B cell (primary cell): ENCODE measurements at regions not wholly inside any gene's neighbourhood (a gene's known extent, or its start where the extent isn't known, plus 50 kb on each side); places are given as distances from the start of the nearest gene placed in this dataset.

Experiments used
- ATAC-seq: fragments of 200-7000 bp; cut with Tn5 transposase; one replicate; pipeline ENCODE4 v1.10.0; 2021; ENCODE audit warnings: low read depth, mild to moderate bottlenecking, moderate number of reproducible peaks, moderate library complexity
- CTCF ChIA-PET: fragments of 350-600 bp; sonication (Branson Sonifier 250); formaldehyde crosslinking; loops from one replicate; lab custom pipeline; 2021; ENCODE audit warnings: antibody characterized with exemption, inconsistent platforms; lab: Charles Lee
- POLR2A ChIA-PET: fragments of 350-600 bp; sonication (Branson Sonifier 250); formaldehyde crosslinking; loops from one replicate; lab custom pipeline; 2021; ENCODE audit warnings: antibody characterized with exemption; lab: Charles Lee
- DNase-seq: peaks from one replicate; pipeline ENCODE4 v3.0.0; 2013
- H2AFZ ChIP-seq: 2 replicates; pipeline ENCODE4 v1.6.1; 2012; ENCODE audit warnings: mild to moderate bottlenecking, low read depth, low read length; ENCODE audit not compliant: insufficient read depth, poor library complexity, severe bottlenecking
- H3K27ac ChIP-seq, 2 donors: 1 replicate in 1 of 2; 2 replicates in 1 of 2; pipeline ENCODE4 v1.5.1; 2012 to 2013; ENCODE audit warnings: low read length in 2 of 2, mild to moderate bottlenecking in 2 of 2, moderate library complexity in 1 of 2
- H3K27me3 ChIP-seq, 4 experiments: fragments of 200-600 bp in 1 of 4; sonication (generic) in 1 of 4; replicated peaks in 1 of 4; 1 replicate in 2 of 4; 2 replicates in 2 of 4; pipeline versions ENCODE4 v1.6.1 to v1.7.0; 2013 to 2016; ENCODE audit warnings: low read length in 3 of 4, mild to moderate bottlenecking in 2 of 4, mixed read lengths in 1 of 4, moderate library complexity in 1 of 4; ENCODE audit not compliant: insufficient read depth in 4 of 4, control insufficient read depth in 3 of 4; ENCODE audit errors: control extremely low read depth in 1 of 4
- H3K36me3 ChIP-seq, 2 experiments: replicated peaks in 1 of 2; 1 replicate in 1 of 2; 2 replicates in 1 of 2; pipeline versions ENCODE4 v1.6.1 to v1.7.1; 2013; ENCODE audit warnings: low read length in 1 of 2; ENCODE audit not compliant: insufficient read depth in 2 of 2, control insufficient read depth in 1 of 2; ENCODE audit errors: control extremely low read depth in 1 of 2, extremely low read depth in 1 of 2
- H3K4me1 ChIP-seq, 2 donors: fragments of 200-600 bp in 1 of 2; sonication (generic) in 1 of 2; 1 replicate in 1 of 2; 2 replicates in 1 of 2; pipeline versions ENCODE4 v1.5.1 to v1.6.1; 2013 to 2017; ENCODE audit warnings: low read length in 2 of 2; ENCODE audit not compliant: control insufficient read depth in 2 of 2, insufficient read depth in 2 of 2
- H3K4me2 ChIP-seq: replicated peaks from 2 replicates; pipeline ENCODE3; 2012; ENCODE audit warnings: mild to moderate bottlenecking, low read depth, low read length; ENCODE audit not compliant: poor library complexity, severe bottlenecking
- H3K4me3 ChIP-seq, 5 experiments: fragments of 200-600 bp in 1 of 5; sonication (generic) in 1 of 5; 1 replicate in 3 of 5; 2 replicates in 2 of 5; pipeline versions ENCODE4 v1.5.1 to v1.7.0; 2011 to 2016; ENCODE audit warnings: low read length in 4 of 5, mild to moderate bottlenecking in 4 of 5, low read depth in 2 of 5, control low read depth in 1 of 5, moderate library complexity in 1 of 5; ENCODE audit not compliant: insufficient read depth in 1 of 5; ENCODE audit errors: control extremely low read depth in 1 of 5, extremely low read depth in 1 of 5
- H3K79me2 ChIP-seq: fragments of 200-600 bp; sonication (generic); one replicate; pipeline ENCODE4 v1.6.0; 2016; ENCODE audit warnings: low read length; ENCODE audit not compliant: control insufficient read depth, insufficient read depth
- H3K9ac ChIP-seq: fragments of 200-600 bp; sonication (generic); 2 replicates; pipeline ENCODE4 v1.6.1; 2017; ENCODE audit warnings: mild to moderate bottlenecking, low read length, moderate library complexity
- H3K9me3 ChIP-seq, 3 donors: one replicate each; pipeline versions ENCODE4 v1.6.1 to v1.7.1; 2013; ENCODE audit warnings: low read length in 2 of 3; ENCODE audit not compliant: control insufficient read depth in 2 of 3, insufficient read depth in 1 of 3; ENCODE audit errors: control extremely low read depth in 1 of 3
- H4K20me1 ChIP-seq: 2 replicates; pipeline ENCODE4 v1.6.0; 2012; ENCODE audit warnings: mild to moderate bottlenecking, low read length; ENCODE audit not compliant: insufficient read depth, control insufficient read depth, poor library complexity, severe bottlenecking
- H3K27ac Mint-ChIP-seq: one replicate; pipeline ENCODE4 v1.8.0; 2021; ENCODE audit warnings: mixed read lengths
- H3K27me3 Mint-ChIP-seq: one replicate; pipeline ENCODE4 v1.8.0; 2021; ENCODE audit warnings: mixed read lengths
- H3K4me1 Mint-ChIP-seq: one replicate; pipeline ENCODE4 v1.8.0; 2021; ENCODE audit warnings: mixed read lengths
- H3K4me3 Mint-ChIP-seq: one replicate; pipeline ENCODE4 v1.8.0; 2021; ENCODE audit warnings: mixed read lengths
- H3K9me3 Mint-ChIP-seq: one replicate; pipeline ENCODE4 v1.8.0; 2022; ENCODE audit warnings: mixed read lengths; ENCODE audit not compliant: insufficient read depth
- EZH2 ChIP-seq: IDR thresholded peaks from 2 replicates; pipeline ENCODE4 v1.6.1; 2012; ENCODE audit warnings: borderline replicate concordance, low read depth, mild to moderate bottlenecking, moderate library complexity, low read length; ENCODE audit not compliant: insufficient read depth, poor library complexity, severe bottlenecking
- WGBS: methylation state at CpG from one replicate; pipeline ENCODE4 v1.1.5; 2013; ENCODE audit warnings: missing lambda C conversion rate; ENCODE audit not compliant: insufficient coverage; 5-methylcytosine and 5-hydroxymethylcytosine counted together
- intact Hi-C: fragments of 100-400 bp; cut with micrococcal nuclease; formaldehyde crosslinking; loops from one replicate; pipeline ENCODE4 v1.10.0; 2022
- TF ChIP-seq, protein P1 (sequence below): fragments of 200-600 bp; IDR thresholded peaks from one replicate; pipeline ENCODE4 v1.8.0; 2022; ENCODE audit warnings: antibody characterized with exemption, mild to moderate bottlenecking

DNA sequence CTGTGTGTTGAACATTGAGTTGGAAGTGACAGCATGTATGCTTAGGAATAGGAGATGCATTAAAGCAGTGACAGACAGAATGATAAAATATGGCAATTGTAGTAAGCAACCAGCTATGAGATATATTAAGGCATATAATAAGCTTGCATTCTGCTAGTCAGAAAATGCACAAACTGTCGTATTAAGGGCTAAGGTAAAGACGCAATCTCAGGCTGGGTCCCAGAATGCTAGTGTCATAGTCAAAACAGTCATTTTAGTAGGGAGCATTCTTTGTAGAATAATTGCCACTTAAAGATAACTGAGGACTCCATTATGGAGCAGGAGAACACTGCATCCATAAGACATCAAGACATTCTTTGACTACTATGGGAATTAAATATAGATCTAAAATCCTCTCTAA, 1369.7 kb upstream of the C9orf72 start:
- Histone ChIP-seq H3K9me3 (no peaks in the 10 kb centered on the region), H3K4me3 (no peak overlapping the region), H3K27me3 (no peaks in the 10 kb centered on the region), H3K9ac (no peak overlapping the region), H3K4me1 (no peaks in the 10 kb centered on the region), H4K20me1 (no peaks in the 10 kb centered on the region), H3K4me2 (no peak overlapping the region), H3K36me3 (no peaks in the 10 kb centered on the region), H3K79me2 (no peaks in the 10 kb centered on the region), H2AFZ (no peak overlapping the region), H3K27ac (no peak overlapping the region)
- intact Hi-C loops, result no loop called here
- no peak overlapping the region for H3K27ac Mint-ChIP-seq
- H3K4me1 Mint-ChIP-seq, result no peaks in the 10 kb centered on the region
- H3K9me3 Mint-ChIP-seq, result no peaks in the 10 kb centered on the region
- WGBS, result 100% methylated on average over 1 of the region's 2 CpGs
- CTCF ChIA-PET, result no interaction called here
- H3K27me3 Mint-ChIP-seq, result no peaks in the 10 kb centered on the region
- DNase-seq (no peak), ATAC-seq (no peak)
- POLR2A ChIA-PET, result no interaction called here
- no peak overlapping the region for H3K4me3 Mint-ChIP-seq
- TF ChIP-seq EZH2, result no peak
- TF ChIP-seq, protein P1, sequence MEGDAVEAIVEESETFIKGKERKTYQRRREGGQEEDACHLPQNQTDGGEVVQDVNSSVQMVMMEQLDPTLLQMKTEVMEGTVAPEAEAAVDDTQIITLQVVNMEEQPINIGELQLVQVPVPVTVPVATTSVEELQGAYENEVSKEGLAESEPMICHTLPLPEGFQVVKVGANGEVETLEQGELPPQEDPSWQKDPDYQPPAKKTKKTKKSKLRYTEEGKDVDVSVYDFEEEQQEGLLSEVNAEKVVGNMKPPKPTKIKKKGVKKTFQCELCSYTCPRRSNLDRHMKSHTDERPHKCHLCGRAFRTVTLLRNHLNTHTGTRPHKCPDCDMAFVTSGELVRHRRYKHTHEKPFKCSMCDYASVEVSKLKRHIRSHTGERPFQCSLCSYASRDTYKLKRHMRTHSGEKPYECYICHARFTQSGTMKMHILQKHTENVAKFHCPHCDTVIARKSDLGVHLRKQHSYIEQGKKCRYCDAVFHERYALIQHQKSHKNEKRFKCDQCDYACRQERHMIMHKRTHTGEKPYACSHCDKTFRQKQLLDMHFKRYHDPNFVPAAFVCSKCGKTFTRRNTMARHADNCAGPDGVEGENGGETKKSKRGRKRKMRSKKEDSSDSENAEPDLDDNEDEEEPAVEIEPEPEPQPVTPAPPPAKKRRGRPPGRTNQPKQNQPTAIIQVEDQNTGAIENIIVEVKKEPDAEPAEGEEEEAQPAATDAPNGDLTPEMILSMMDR, result no peak

DNA sequence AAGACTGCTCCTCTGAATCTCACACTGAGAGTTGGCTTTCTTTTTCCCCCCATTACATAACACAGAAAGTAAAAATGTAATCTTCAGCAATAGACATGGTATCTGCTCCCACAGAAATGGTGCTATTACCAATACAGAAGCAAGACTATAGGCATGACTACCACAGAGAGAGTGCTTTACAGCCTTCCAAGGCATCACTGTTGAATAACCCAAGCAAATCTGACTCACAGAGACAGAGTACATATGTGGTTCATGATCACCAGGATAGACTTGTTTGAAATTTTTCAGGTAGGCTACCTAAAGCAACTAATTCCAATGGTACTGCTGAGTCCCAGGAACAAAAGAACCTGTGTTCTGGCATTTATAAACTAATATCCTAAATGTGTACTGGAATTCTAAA, 1373.4 kb upstream of the C9orf72 start:
- H3K4me1 Mint-ChIP-seq, result no peaks in the 10 kb centered on the region
- no peak for ATAC-seq

More for the DNA sequence above, 1373.4 kb upstream of the C9orf72 start:
- Histone ChIP-seq H2AFZ (no peak overlapping the region), H4K20me1 (no peaks in the 10 kb centered on the region), H3K27ac (no peak overlapping the region), H3K9me3 (no peaks in the 10 kb centered on the region), H3K4me2 (no peak overlapping the region), H3K79me2 (no peaks in the 10 kb centered on the region), H3K4me3 (no peak overlapping the region), H3K4me1 (no peaks in the 10 kb centered on the region), H3K27me3 (no peaks in the 10 kb centered on the region), H3K36me3 (no peaks in the 10 kb centered on the region), H3K9ac (no peak overlapping the region)
- intact Hi-C loops, result no loop called here
- CTCF ChIA-PET, result no interaction called here
- Mint-ChIP-seq H3K9me3 (peaks cover 4% of the 10 kb centered on the region), H3K4me3 (no peak overlapping the region), H3K27me3 (no peaks in the 10 kb centered on the region), H3K27ac (no peak overlapping the region)
- TF ChIP-seq, protein P1, result no peak
- no peak for TF ChIP-seq EZH2
- POLR2A ChIA-PET, result no interaction called here
- DNase-seq, result no peak
